GM21367 (cell line): ENCODE measurements at regions not wholly inside any gene's neighbourhood (a gene's known extent, or its start where the extent isn't known, plus 50 kb on each side); places are given as distances from the start of the nearest gene placed in this dataset.

Source experiments
- ATAC-seq: cut with Tn5 transposase; IDR thresholded peaks from one replicate; pipeline ENCODE4 v1.9.1; 2021; ENCODE audit not compliant: unreplicated experiment

DNA sequence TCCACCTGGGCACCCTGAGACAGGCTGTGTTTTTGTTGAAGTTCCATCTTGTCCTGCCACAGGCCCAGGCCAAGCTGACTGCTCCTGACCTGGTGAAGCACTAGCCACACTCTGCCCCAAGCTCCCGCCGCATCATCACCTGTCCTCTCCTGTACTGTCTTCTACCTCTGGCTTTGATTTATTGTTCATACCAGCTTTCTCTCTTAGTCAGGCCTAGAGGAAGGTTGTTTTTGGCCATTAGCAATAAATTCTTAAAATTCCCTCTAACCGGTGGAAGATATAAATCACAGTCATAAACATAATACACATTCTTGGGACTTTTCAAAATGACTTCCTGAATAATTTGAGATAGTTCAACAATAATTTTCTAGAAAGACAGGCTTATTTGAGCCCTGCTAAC lies 169.4 kb downstream of the DAD1 start:
- no peak for ATAC-seq

DNA sequence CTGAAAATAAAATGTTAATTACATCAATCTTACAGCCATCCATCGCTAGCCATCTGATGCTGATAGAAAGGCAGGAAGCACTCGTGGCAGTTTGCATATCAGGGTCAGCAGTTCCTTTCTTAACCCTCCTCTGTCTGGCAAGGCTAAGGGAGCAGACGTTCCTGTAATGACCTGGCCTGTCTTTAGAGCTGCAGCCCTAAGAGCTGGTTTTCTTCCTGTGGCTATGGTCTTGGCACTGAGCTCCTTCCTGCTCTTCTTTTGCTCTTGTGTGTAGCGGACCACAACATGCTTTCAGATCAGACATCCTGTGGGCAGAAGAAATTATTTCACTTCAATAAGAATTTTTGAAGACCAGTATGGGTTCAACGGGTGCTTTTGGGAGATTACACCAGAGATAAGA lies 170.4 kb downstream of the DAD1 start:
- peak; percentile 54 for ATAC-seq

DNA sequence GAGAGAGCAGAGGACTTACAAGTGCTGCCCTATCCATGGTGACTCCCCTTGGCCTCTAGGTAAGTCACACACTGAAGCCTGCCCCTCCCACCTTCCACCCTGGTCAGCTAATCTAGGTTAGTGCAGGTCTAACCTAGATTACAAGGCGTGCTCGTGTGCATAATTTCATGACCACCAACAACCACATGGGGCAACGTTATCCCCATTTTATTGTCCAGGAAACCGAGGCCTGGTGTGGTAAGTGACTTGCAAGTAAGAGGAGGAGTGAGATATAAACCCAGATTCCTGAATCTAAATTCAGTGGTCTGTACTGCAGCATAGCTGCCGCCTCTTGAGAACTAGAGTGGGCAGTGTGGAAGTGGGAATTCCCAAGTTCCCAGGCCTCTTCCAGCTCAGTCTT lies 171.1 kb downstream of the DAD1 start:
- ATAC-seq = no peak

DNA sequence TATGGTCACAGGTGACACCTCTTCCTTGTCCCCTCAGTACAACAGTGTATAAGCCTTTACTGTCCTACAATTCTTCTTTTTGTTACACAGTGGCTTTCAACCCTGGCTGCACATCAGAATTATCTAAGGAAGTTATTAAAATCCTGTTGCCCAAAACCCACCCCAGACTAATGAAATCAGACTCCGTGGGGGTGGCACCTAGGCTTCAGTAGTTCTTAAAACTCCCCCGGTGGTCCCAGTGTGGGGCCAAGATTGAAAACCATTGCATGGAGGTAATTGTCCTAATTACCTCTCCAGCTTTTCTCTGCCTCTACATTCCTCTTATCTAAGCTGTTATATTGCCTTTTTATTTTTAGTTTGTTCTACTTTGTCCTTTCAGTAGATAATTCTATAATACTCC lies 172.8 kb downstream of the DAD1 start:
- no peak for ATAC-seq

DNA sequence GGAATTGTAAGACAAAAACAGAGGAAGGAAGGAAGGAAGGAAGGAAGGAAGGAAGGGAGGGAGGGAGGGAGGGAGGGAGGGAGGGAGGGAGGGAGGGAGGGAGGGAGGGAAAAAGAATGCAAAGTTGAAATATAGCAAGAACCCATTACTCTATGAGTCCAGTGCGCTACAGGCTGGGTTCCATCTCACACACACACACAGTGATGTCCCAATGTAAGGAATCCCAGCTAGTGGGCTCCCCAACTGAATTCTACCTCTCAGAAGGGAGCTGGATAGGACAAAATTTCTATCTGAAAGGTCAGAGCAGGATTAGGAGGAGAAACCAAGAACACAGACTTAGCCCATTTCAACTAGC lies 173.4 kb downstream of the DAD1 start:
- no peak for ATAC-seq

DNA sequence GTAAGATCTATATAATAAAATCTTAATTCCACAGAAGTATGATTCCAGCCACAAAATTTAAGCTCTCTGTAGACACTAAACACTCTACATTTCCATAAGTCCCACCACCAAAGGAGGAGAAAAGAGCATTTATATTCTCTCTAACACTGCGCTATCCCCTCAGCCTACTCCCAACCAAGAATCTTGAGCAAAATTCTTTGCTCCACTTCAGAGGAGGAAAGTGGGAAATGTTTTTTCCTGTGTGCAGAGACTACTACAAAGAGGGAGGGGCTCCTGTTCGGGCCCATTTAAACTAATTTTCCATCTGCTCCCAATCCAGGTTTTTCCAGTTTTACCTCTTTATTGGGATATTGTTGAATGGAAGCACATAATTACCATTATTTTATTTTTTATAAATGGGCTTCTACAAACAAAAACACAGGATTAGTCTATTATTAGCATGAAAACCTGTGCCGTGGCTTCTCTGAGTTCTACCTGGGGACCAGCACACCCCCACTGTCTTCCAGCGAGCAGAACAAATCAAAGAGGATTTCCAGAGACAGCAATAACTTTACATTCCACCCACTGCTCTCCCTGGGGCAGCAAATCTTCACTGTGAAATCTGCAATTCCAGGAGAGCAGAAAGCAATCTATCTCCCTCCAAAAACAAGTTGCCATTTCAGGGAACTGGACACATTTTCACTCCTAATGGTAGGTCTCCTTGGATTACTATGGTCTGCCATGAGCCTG lies 174.0 kb downstream of the DAD1 start:
- no peak for ATAC-seq

DNA sequence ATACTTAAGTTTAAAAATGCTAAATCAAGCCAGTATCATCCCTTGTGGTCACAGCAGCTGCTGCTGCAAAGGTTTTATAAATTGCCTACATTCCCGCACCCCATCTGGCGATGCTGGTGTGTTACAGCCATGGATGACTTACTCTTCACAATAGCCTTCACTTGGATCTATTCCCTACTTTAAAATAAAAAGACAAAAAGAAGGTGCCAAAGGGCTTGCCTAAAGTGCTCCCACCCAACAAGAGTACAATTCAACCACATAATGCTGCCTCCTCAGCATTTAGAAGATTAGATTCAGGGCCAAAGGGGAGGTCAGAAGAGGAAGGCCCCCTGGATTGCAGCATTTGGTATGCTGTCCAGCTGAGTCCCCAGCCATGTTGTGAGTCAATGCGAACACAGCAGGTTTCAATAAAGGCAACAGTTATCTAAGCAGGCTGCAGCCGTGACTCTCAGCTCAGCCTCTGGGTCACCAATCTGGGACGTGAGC lies 176.1 kb downstream of the DAD1 start:
- no peak for ATAC-seq

DNA sequence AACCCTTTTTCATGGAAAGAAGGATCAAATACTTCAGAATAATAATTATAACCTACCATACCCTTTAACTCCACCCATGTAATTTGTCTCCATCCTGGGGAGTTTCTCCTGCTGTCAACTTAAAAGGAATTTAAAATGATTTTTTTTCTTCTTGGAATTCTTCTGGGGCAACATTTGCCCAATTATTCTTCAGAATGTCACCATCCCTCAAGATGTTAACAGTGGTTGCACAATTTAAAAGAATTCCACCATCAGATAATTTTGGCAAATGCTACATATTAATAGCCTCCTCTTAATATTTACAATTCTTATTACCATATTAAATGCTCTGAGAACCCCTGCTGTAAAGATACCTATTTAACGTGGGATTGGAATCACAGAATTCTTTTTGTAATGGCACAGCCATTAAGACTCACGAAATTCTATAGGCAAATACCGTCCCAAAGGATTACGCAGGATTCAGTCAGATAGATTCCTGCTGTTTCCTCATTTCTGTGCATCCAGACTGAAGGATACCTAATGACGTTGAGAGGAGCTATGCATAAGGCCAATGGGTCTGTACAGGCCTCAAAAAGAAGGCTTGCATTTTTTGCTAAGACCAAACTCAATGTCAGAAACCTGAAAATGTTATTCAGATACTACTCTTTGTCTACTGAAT lies 177.5 kb downstream of the DAD1 start:
- no peak for ATAC-seq

DNA sequence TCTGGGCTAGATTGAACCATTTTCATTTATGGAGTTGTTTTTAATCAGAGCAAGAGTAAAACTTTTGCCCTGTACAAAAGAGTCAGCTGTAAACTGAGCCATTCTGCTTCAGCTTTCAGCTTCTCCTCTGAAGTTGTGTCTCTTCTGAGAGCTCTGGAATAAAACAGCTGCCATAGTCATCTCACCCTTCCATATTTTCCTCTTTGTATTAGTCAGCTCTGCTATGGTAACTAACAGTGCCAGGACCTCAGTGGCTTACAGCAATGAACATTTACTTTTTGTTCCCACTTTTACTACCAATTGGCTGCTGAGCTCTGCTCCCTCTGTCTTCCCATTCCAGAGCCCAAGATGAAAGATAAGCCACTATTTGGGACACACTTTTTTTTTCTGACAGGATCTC lies 178.5 kb downstream of the DAD1 start:
- ATAC-seq = no peak

DNA sequence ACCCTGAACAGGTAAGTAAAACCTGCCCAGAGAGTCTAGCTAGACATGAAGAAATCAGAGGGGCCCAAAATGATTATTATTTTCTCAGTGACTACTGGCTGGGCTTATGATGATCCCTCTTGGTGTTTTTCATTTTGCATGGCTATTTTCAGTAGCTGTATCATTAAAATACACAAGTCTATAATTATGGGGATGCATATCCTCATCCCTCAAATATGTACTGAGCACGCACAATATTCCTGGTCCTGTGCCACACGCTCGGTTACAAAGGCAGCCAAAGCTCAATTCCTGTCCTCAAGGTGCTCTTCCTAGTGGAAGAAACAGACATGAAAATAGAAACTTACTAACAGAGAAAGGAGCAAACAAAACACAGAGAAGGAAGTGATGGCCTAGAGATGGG lies 180.0 kb downstream of the DAD1 start:
- ATAC-seq = no peak

DNA sequence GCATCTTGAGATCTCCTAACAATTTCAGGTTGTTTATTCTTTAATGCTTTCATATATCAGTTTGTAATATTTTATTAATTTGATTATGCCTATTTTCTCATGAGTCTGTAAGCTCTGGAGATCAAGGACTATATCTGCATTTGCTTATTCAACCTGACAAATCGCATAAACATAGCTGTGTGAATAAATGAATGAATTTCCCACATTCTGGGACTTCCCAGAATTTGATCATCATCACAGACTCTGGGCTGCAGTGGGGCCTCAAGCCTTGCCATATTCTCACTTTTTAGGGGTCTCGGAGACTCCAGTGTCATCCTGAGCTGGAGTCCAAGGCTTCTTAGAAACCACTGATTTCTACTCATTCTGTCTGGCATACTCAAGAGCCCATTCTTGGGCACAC lies 180.5 kb downstream of the DAD1 start:
- ATAC-seq = no peak

DNA sequence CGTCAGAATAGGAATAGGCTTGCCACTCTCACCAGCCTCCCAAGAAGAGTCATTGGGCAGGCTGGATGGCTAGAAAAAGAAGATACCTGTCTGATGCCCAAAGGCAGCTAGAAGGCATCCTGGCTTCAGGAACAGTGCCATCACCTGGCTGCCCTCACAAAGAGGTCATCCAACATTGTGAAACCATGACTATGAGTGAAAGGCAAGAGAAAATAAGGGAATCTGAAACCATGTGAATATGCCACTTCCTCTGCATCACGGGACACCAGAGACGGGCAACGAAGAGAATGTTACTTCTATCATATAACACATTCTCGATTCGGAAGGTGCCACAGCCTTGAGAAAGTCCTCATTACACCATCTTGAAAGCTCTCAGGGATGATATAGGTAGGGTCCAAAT lies 182.0 kb downstream of the DAD1 start:
- ATAC-seq = no peak

DNA sequence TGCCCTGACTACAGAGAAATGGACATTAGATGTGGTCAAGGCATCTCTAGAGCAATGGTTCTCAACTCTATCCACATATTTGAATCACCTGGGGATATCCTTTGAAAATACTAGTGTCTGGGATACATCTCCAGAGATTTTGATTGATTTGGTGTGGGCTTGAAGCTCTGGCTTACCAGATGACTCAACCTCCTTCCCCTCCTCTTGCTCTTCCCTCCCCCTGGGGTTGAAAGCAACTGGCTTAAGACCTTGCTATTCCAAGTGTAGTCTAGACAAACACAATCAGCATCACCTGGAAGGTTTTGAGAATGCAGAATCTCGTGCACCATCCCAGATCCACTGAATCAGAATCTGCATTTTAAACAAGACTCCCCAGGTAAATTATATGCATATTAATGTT lies 183.8 kb downstream of the DAD1 start:
- no peak for ATAC-seq

DNA sequence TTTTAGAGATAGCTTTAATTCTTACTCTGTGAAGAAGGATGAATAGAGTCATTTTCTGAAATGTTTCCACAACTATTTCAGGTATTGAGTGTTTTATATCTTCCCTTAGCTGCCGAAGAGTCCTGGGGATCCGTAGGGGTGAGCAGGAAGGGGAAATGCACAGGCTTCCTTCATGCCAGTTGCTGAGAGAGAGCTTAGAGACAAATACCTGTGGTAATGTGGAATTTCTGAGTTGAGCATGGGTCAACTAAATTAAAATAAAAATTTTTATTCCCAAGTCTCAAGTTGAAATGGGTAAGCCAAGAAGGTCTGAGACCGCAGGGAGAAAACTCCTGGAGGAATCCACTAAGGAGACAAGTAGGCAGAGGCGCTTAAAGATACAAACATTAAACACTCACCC lies 185.7 kb downstream of the DAD1 start:
- ATAC-seq = no peak

DNA sequence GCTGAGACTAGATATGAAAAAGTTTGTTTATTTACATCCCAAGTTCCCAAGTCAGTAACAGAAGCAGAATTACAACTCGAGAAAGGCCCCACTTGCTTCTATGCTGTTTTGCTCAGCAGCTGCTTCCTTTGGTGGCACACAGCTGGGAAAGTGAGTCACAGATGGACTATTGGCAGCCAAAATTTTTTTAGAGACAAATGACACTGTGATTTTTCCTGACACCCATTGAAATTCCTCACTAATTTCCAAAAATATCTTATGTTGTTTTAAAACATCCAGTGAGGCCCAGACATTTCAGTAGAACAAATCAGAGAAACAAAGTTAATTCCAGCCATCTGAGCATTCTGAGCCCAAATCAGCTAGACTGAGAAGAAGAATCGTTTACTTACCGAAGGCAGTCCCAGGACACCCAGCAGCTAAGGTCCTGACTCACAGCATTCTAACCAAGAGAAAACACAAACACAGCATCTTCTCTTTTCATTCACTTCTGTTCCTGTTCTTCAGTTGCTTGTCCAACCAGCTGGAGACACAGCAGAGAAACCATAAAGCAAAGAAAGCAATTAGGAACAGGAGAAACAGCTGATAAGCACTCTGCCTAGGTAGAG lies 188.3 kb downstream of the DAD1 start:
- ATAC-seq = no peak

DNA sequence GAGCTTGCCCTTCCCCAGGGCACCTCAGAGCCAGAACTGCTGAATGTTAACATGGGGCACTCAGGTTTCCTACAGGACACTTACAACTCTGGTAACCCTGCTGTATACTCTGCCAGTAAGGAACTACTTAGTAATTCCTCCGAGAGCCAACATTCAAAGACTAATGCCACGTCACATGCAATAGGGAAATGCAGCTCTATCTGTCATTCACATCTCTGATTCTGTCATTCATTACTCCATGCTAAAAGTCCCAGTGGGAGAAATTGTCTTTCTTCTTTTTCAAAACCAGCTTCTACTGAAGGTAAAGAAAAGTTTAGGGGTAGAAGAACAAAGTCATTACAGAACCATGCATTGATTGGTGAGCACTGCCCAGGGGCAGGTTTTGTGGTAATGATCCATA lies 189.2 kb downstream of the DAD1 start:
- no peak for ATAC-seq

DNA sequence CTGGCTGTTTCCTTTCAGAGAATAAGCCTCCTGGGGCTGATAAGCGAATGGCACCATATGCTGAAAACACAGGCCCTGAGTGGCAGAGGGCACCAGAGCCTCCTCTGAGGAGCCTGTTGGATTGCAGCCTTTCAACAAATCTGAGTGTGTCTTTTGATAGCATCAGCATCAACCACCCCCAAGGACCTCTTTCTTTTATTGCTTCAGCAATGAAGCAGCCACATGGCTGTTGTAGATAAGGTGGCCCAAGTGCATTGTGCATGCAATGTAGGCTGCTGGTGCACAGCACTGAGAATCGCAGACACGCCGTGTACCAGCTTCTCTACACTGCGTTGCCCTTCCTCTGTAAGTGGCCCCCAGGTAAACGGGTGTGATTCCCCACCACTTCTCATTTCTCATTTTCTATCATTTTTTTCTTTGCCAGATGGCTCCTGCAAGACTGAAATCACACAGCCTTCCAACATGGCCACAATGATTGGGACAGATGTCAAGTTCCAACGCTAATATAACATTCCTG lies 191.7 kb downstream of the DAD1 start:
- ATAC-seq = no peak

DNA sequence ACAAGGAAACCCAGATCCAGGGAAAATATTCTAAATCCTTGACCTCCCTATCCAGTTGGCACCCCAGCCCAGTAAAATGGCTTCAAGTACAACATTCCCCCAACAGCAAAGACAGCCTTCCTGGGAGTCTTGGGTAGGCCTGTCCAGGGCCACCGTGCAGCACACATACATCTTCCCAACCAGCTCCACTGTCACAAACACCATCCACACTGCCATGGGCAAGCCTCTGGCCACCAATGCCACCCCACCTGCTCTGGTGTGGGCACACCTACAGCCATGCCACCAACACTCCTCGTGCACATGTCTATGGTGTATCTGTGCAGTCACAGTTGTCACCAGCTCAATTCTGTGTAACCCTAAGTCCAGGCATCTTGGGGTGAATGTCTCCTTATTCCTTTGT lies 193.2 kb downstream of the DAD1 start:
- no peak for ATAC-seq

DNA sequence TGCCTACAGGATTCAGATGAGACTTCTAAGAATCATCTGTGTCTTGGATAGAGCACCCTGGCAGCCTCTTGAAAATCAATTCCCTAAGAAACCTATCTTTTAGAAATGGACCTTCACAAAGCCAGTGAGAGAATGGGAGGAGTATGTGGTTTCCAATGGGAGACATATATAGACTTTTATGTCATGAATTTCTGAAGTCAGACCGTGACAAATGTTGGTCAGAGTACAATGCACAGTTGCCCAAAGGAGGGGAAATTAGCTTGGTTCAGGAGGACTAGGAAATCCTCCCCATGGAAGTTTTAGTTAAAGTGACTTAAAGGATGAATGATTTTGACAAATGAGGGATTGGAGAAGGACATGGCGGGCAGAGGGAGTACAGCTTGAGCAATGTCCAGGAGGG lies 194.4 kb downstream of the DAD1 start:
- ATAC-seq = no peak

DNA sequence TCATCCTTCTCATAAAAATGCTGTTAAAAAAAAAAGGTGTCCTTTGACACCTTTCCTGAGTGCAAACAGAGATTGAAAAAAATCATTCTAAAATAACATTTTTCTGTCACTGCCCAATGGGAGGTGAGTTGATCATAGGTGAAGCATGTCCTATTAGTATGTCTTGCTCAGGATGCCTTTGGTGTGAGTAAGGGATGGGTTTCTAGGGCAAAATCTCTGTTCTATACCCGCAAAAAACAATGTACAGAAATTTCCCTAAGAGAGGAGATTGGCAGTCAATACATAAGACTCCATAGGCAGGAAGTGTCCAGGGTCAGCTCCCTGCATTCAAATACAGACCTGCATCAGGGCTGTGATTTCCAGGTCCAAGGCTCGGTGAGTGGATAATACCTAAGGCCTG lies 195.2 kb downstream of the DAD1 start:
- no peak for ATAC-seq

DNA sequence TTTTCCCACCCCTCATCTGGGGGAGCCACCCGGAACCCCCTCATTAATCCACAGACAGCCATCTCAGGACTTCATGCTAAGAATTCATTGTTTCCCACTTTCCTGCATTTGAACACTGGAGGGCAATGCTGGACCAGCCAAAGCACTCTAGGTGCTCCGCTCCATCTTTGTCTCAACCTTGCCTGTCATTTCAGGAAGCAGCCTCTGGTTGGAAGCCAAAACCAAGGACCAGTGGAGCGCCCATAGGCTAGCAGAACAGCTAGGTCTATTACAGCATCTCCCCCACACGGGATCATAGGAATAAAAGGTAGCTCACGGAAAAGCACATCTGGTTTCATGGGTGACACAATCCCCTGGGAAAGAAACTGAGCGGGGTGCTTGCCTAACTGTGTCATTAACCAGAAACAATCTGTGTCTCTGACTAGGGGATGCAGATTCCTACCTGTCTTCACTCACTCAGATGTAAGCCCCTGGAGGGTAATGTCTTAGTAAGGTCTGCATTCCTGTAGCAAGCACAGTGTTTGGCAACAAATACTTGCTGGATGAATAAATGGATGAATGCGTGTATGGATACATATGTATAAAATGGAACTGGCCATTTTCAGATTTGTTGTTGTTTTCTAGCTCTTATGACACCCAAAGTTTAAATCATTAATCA lies 197.0 kb downstream of the DAD1 start:
- peak; percentile 42 for ATAC-seq
